Omental fat pad (tissue), 3 donors: ENCODE measurements at regions not wholly inside any gene's neighbourhood (a gene's known extent, or its start where the extent isn't known, plus 50 kb on each side); places are given as distances from the start of the nearest gene placed in this dataset.
A peak's percentile ranks its signal among the peaks of the same experiment; 100 is the strongest.

Experiments used
- ATAC-seq: fragments of 150-250 bp; one replicate; pipeline ENCODE4 v1.9.1; 2016; ENCODE audit warnings: mild to moderate bottlenecking, moderate library complexity; ENCODE audit not compliant: low FRiP score
- DNase-seq: peaks from one replicate; pipeline ENCODE4 v3.0.0-alpha.2; 2019; ENCODE audit warnings: low spot score
- TF ChIP-seq, protein P1 (sequence below), 3 donors: fragments of 450-650 bp; IDR thresholded peaks; one replicate each; pipeline ENCODE4 v1.5.1; 2016 to 2017; ENCODE audit warnings: antibody characterized with exemption in 3 of 3, mild to moderate bottlenecking in 3 of 3, moderate library complexity in 2 of 3

DNA sequence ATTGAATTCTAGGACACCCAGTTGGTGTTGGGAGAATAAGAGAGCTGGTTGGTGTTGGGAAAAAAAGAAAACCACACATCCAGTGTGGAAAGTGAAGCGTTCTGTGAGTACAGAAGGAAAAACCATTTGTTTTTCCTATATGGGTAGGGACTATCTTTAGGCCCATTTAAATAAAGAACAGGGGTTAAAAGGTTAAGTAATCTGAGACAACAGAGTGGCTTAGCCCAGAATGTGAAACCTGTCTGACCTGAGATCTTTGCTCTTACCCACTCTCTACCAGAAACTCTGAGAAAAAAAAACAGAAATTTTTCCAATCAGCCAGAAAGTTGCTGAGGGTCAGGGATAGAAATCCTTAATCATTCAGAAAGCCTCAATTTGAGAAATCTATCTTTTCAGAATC, 59.8 kb upstream of the LRRC55 start:
- DNase-seq: no peak

DNA sequence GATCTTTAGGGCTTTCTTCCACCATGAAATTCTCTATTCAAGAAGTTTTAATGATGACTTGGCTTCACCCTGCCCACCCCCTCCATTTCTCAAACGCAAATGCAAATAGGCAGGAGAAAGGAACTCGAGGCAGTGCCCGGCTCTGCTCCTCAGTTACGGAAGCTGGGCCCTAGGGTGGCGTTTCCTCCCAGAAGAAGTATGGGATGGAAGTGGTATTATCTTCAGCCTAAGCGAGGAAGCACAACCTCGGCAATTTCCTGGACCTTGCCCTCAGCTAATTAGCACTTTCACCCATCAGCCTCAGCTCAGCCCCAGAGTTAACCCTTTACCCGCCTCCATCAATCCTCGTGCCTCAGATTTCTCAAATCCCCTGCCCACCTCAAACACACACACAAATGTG, 58.2 kb upstream of the LRRC55 start:
- ATAC-seq: no peak
- DNase-seq: no peak
- TF ChIP-seq, protein P1, sequence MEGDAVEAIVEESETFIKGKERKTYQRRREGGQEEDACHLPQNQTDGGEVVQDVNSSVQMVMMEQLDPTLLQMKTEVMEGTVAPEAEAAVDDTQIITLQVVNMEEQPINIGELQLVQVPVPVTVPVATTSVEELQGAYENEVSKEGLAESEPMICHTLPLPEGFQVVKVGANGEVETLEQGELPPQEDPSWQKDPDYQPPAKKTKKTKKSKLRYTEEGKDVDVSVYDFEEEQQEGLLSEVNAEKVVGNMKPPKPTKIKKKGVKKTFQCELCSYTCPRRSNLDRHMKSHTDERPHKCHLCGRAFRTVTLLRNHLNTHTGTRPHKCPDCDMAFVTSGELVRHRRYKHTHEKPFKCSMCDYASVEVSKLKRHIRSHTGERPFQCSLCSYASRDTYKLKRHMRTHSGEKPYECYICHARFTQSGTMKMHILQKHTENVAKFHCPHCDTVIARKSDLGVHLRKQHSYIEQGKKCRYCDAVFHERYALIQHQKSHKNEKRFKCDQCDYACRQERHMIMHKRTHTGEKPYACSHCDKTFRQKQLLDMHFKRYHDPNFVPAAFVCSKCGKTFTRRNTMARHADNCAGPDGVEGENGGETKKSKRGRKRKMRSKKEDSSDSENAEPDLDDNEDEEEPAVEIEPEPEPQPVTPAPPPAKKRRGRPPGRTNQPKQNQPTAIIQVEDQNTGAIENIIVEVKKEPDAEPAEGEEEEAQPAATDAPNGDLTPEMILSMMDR (IDR thresholded peaks at IDR 0.05): no peak

More for the DNA sequence above, 59.8 kb upstream of the LRRC55 start:
- TF ChIP-seq, protein P1 (IDR thresholded peaks at IDR 0.05): no peak
- no peak for ATAC-seq

DNA sequence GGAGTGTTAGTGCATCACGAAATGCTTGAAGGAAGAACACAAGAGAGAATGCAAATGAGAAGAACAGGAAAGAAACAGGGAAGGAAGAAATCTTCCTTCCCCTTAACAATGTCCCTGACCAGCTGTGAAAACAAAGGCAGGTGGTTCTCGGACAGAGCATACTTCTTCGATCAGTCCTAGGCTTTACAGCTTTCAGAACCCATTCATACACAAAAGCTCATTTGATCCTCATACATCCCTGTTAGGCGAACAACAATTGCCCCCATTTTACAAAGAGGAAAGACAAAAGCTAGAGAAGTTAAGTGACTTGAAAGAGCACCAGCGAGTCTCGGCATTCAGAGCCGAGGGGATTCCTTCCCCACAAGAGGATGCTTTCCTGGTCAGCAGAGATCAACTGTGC, 57.2 kb upstream of the LRRC55 start:
- ATAC-seq (no peak), DNase-seq (no peak)
- TF ChIP-seq, protein P1 (IDR thresholded peaks at IDR 0.05): no peak

DNA sequence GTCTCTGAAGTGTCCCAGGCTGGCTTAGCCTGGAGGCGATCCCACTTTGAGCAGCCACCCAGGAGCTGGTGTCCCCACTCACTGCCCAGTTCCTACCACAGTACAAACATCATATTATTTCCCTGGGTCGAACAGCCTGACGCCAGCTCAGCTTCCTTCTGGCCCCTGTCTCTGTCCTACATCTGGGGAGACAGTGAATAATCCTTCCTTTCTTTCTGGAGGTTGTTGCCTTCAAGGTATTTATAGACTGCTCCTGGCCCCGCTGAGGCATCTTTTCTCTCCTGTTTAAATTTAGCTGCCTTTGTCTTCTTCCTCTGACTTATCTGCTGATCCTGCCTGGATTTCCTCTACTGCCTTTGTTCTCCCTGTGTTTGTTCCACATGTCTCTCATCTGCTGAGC, 56.8 kb upstream of the LRRC55 start:
- ATAC-seq (no peak), DNase-seq (no peak)
- TF ChIP-seq, protein P1 (IDR thresholded peaks at IDR 0.05): no peak

DNA sequence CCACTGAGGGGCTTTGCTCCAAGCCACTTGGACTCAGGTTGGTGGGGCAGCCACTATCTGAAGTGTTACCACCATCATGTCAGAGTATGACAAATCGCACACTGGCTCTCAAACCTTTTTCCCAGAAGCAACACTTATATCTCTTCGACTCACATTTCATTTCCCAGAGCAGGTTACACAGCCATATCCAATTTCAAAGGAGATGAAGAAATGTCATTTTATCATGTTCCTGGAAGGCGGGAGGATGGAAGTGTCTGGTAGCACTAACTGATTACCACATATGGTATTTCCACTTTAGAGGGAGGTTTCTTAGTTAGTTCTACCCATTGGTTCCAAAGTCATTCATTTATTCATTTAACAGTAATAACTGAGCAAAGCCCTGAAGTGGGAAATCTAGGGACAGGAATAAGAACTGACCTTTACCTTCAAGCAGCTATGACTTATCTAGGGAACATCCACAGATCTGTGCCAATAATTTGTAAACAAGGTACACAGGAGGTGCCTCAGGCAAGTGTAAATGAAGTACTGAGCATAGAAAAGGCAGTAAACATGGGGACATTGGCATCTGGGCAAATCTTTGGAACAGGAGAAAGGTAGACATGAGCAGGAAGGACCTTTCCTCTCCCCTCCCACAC, 54.9 kb upstream of the LRRC55 start:
- ATAC-seq (peak; percentile 45), DNase-seq (no peak)
- TF ChIP-seq, protein P1 (IDR thresholded peaks at IDR 0.05): no peak

DNA sequence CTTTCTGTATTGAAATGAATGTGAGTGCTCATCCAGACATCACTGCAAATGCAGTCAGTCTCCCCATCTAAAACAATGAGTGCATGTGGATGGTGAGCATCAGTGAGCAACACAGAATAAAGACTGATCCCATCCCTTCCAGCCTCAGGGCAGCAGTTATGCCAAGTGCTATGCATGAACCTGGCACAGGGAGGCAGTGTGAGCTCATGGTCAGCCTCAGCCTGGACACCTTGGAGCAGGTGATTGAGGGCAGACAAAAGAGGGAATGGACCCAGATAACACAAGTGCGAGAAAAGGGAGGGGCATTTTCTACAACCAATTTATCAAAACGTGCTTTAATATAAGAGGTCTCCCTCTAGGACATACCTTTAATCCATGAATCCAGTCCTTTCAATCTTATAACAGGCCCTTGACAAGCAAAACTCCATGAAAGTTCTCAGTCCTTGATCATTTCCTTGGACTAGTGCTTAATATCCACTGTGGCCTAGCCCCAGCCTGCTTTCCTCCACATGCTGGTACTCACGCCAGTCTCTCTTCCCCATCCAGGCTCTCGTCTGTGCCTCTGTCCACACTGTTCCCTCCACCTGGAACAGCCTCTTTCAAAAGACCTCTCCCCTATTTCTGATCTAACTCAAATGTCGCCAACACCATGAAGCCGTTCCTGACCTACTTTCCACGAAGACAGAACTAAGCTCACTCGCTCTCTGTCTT, 50.5 kb upstream of the LRRC55 start:
- TF ChIP-seq, protein P1 (IDR thresholded peaks at IDR 0.05): no peak
- DNase-seq: no peak
- peak; percentile 87 for ATAC-seq
